ENCODE measurements at regions not wholly inside any gene's neighbourhood (a gene's known extent, or its start where the extent isn't known, plus 50 kb on each side); places are given as distances from the start of the nearest gene placed in this dataset.

GRCh38 chr1:208681878-208682663, 437.9 kb upstream of the PLXNA2 start:
- H3K4me3 ChIP-seq (ENCODE audit: low read depth, low read length) = no peak overlapping the region
- TF ChIP-seq ZBTB11 (tag by site-specific recombination; conservative IDR thresholded peaks at IDR 0.05; ENCODE audit: low read depth) = no peak
- no peak for TF ChIP-seq PRDM10 (tag by site-specific recombination; IDR thresholded peaks at IDR 0.05)
- TF ChIP-seq OSR2 (tag by site-specific recombination; IDR thresholded peaks at IDR 0.05) = peak; percentile 5; the same call in 1 of the 2 replicates
- no peak for TF ChIP-seq ZNF791 (tag by site-specific recombination; IDR thresholded peaks at IDR 0.05)
- 0 out of 2 replicates have a peak, but pooled peaks have one; percentile 7 for TF ChIP-seq ZNF692 (tag by site-specific recombination; IDR thresholded peaks at IDR 0.05)
- TF ChIP-seq ZNF24 (tag by site-specific recombination; IDR thresholded peaks at IDR 0.05) = no peak
- TF ChIP-seq ZXDB (tag by site-specific recombination; IDR thresholded peaks at IDR 0.05) = no peak
- TF ChIP-seq ZBTB20 (tag by site-specific recombination; IDR thresholded peaks at IDR 0.05) = peak; percentile 79
- TF ChIP-seq ZNF561 (tag by site-specific recombination; IDR thresholded peaks at IDR 0.05; ENCODE audit: borderline replicate concordance) = 0 out of 2 replicates have a peak, but pooled peaks have one; percentile 70
- no peak for TF ChIP-seq ZNF664 (tag by site-specific recombination; IDR thresholded peaks at IDR 0.05)
- H3K36me3 ChIP-seq (ENCODE audit: control insufficient read depth in 2 of 2, insufficient read depth in 1 of 2, low read length in 2 of 2) = no peaks in the 10 kb centered on the region
- H3K27ac ChIP-seq (ENCODE audit: extremely low read depth, low read depth, low read length) = no peak overlapping the region; the same call in 1 of the 2 replicates
- H3K4me1 ChIP-seq (ENCODE audit: control insufficient read depth, insufficient read depth, low read length) = peaks cover 7% of the 10 kb centered on the region
- ChIA-PET POLR2A (no interaction called here), CTCF (no interaction called here)
- H3K9me3 ChIP-seq (ENCODE audit: control insufficient read depth, insufficient read depth, low read depth, low read length) = no peaks in the 10 kb centered on the region

GRCh38 chr1:208682664-208683013, 438.5 kb upstream of the PLXNA2 start:
- Histone ChIP-seq H3K36me3 (ENCODE audit: control insufficient read depth in 2 of 2, insufficient read depth in 1 of 2, low read length in 2 of 2) (no peaks in the 10 kb centered on the region), H3K9me3 (ENCODE audit: control insufficient read depth, insufficient read depth, low read depth, low read length) (no peaks in the 10 kb centered on the region), H3K4me1 (ENCODE audit: control insufficient read depth, insufficient read depth, low read length) (peaks cover 7% of the 10 kb centered on the region), H3K4me3 (ENCODE audit: low read depth, low read length) (no peak overlapping the region), H3K27ac (ENCODE audit: extremely low read depth, low read depth, low read length) (no peak overlapping the region)
- ChIA-PET POLR2A (no interaction called here), CTCF (no interaction called here)
- no peak for TF ChIP-seq SP3 (tag by site-specific recombination; IDR thresholded peaks at IDR 0.05)
- TF ChIP-seq ZNF140 (tag by site-specific recombination; IDR thresholded peaks at IDR 0.05) = no peak
- TF ChIP-seq BCL6B (tag by site-specific recombination; IDR thresholded peaks at IDR 0.05) = no peak
- no peak for TF ChIP-seq ZNF138 (tag by site-specific recombination; IDR thresholded peaks at IDR 0.05; ENCODE audit: borderline replicate concordance)
- no peak for TF ChIP-seq ZNF146 (tag by site-specific recombination; IDR thresholded peaks at IDR 0.05)
- no peak for TF ChIP-seq ZBTB6 (tag by site-specific recombination; IDR thresholded peaks at IDR 0.05)
- TF ChIP-seq ZBTB17 (tag by site-specific recombination; IDR thresholded peaks at IDR 0.05) = no peak
- peak; percentile 62; the same call in 1 of the 2 replicates for TF ChIP-seq KLF7 (tag by site-specific recombination; IDR thresholded peaks at IDR 0.05; ENCODE audit: borderline replicate concordance)
- TF ChIP-seq ZNF423 (tag by site-specific recombination; IDR thresholded peaks at IDR 0.05) = no peak
- TF ChIP-seq ZNF239 (tag by site-specific recombination; IDR thresholded peaks at IDR 0.05) = no peak
- no peak for TF ChIP-seq ZNF76 (tag by site-specific recombination; IDR thresholded peaks at IDR 0.05; ENCODE audit: borderline replicate concordance, low read depth)
- no peak for TF ChIP-seq ZBTB20 (tag by site-specific recombination; IDR thresholded peaks at IDR 0.05)
- TF ChIP-seq HOXD13 (CRISPR knock-in tag; IDR thresholded peaks at IDR 0.05; ENCODE audit: borderline replicate concordance) = no peak
- TF ChIP-seq MYNN (tag by site-specific recombination; IDR thresholded peaks at IDR 0.05; ENCODE audit: borderline replicate concordance) = no peak
- TF ChIP-seq ZNF561 (tag by site-specific recombination; IDR thresholded peaks at IDR 0.05; ENCODE audit: borderline replicate concordance) = 0 out of 2 replicates have a peak, but pooled peaks have one; percentile 16
- TF ChIP-seq ZNF585B (tag by site-specific recombination; IDR thresholded peaks at IDR 0.05) = no peak
